Mesodermal cell (in vitro differentiated cells): ENCODE measurements at regions not wholly inside any gene's neighbourhood (a gene's known extent, or its start where the extent isn't known, plus 50 kb on each side); places are given as distances from the start of the nearest gene placed in this dataset.

Experiments used
- H3K27ac ChIP-seq: 2 replicates; pipeline ENCODE4 v1.7.0; 2013; ENCODE audit warnings: mild to moderate bottlenecking, low read depth, low read length, moderate library complexity; ENCODE audit not compliant: severe bottlenecking
- H3K36me3 ChIP-seq: 2 replicates; pipeline ENCODE4 v1.7.1; 2013; ENCODE audit warnings: mild to moderate bottlenecking, low read length, moderate library complexity; ENCODE audit not compliant: control insufficient read depth, insufficient read depth
- H3K4me1 ChIP-seq: one replicate; pipeline ENCODE4 v1.7.1; 2013; ENCODE audit warnings: mild to moderate bottlenecking, low read length; ENCODE audit not compliant: insufficient read depth, control insufficient read depth, poor library complexity, severe bottlenecking
- H3K4me3 ChIP-seq: 2 replicates; pipeline ENCODE4 v1.7.0; 2013; ENCODE audit warnings: low read length, control low read depth, mild to moderate bottlenecking; ENCODE audit not compliant: insufficient read depth, poor library complexity, severe bottlenecking; ENCODE audit errors: extremely low read depth
- H3K9me3 ChIP-seq: 2 replicates; pipeline ENCODE4 v1.7.1; 2013; ENCODE audit warnings: mild to moderate bottlenecking, low read length, moderate library complexity; ENCODE audit not compliant: control insufficient read depth
- WGBS, 2 experiments: methylation state at CpG; one replicate each; pipeline ENCODE4 v1.1.5; 2013; ENCODE audit warnings: missing lambda C conversion rate in 2 of 2; ENCODE audit not compliant: insufficient coverage in 2 of 2; 5-methylcytosine and 5-hydroxymethylcytosine counted together

DNA sequence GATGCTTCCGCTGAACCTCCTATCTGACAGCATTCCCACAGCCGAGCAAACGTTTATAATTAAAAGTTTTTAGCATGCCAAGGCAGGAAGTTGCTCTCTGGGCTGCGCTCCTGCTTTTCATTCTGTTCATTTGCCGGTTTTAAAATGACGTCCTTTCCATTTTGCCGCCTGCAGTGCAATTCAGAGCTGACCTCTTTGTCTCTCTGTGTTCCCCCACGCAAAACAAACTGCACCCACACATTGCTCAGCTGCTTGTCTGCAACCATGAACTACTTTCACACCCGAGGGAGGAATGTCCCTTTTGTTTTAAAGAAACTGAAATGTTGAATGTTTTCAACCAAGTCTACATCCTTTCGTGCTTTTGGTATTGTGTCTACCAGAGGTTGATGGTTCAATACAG, 416.5 kb downstream of the EFNB2 start:
- Histone ChIP-seq H3K36me3 (no peaks in the 10 kb centered on the region), H3K27ac (no peak overlapping the region)
- 59 to 79% methylated on average over 7 of the region's 10 CpGs for WGBS, 2 experiments

DNA sequence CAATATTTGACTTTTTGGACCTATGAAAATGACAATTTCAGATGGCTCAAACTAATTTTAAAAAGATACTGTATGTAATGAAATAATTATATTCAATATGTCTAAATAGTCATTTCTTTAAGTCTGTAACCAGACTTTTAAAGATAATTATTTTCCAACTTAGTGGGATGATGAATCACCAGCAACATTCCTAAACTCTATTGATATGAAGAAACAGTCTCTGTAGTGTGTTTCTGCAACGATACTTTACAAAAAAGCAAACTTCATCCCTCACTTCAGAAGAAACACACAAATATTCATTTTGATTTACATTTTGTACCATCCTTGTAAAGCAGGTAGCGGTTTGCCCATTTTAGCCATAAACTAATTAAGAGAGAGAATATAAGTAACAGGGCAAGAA, 417.4 kb downstream of the EFNB2 start:
- H3K4me1 ChIP-seq, result peaks cover 16% of the 10 kb centered on the region
- WGBS, 2 experiments, result no CpG with 5 or more reads among the region's 2 CpGs
- H3K36me3 ChIP-seq, result no peaks in the 10 kb centered on the region
- H3K27ac ChIP-seq, result no peak overlapping the region
- no peak overlapping the region for H3K4me3 ChIP-seq
- no peaks in the 10 kb centered on the region for H3K9me3 ChIP-seq

More for the DNA sequence above, 416.5 kb downstream of the EFNB2 start:
- H3K4me1 ChIP-seq, result peaks cover 16% of the 10 kb centered on the region
- H3K4me3 ChIP-seq, result no peak overlapping the region
- H3K9me3 ChIP-seq, result no peaks in the 10 kb centered on the region

GRCh38 chr13:106117640-106118039, 417.8 kb downstream of the EFNB2 start:
- H3K4me3 ChIP-seq, result no peak overlapping the region
- H3K27ac ChIP-seq, result no peak overlapping the region
- H3K36me3 ChIP-seq, result no peaks in the 10 kb centered on the region
- WGBS, 2 experiments, result 85 to 100% methylated on average over 2 to 4 of the region's 4 CpGs
- peaks cover 16% of the 10 kb centered on the region for H3K4me1 ChIP-seq
- H3K9me3 ChIP-seq, result no peaks in the 10 kb centered on the region

- Histone ChIP-seq H3K4me3 (no peak overlapping the region), H3K36me3 (no peaks in the 10 kb centered on the region), H3K9me3 (no peaks in the 10 kb centered on the region), H3K4me1 (peaks cover 16% of the 10 kb centered on the region), H3K27ac (no peak overlapping the region)
- no CpG with 5 or more reads among the region's 1 CpG for WGBS, 2 experiments
Observed at GRCh38 chr13:106117035-106117434, 418.4 kb downstream of the EFNB2 start.

DNA sequence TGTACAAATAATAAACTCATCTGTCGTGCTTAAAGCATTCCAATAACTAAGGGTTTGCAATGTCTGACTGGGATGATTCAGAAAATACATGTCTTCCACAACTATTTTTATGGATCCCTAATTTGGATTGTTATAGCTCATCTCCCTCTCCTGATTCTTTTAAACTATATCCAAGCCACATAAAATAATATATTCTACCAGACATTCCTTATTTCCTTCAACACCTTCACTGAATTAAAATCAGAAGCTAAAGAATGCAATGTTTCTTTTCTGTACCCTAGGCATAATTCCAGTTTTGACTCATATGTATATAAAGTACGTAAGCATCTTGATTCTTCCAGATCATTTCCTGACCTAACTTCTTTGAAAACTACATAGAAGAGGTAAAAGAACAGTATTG, 420.4 kb downstream of the EFNB2 start:
- H3K27ac ChIP-seq, result no peak overlapping the region

GRCh38 chr13:106113796-106114195, 421.7 kb downstream of the EFNB2 start:
- Histone ChIP-seq H3K27ac (no peak overlapping the region), H3K4me1 (peaks cover 8% of the 10 kb centered on the region), H3K36me3 (no peaks in the 10 kb centered on the region), H3K9me3 (no peaks in the 10 kb centered on the region), H3K4me3 (no peak overlapping the region)
- WGBS, 2 experiments, result 80 to 100% methylated on average over 1 of the region's 1 CpG

More for the DNA sequence above, 420.4 kb downstream of the EFNB2 start:
- H3K4me1 ChIP-seq, result peaks cover 16% of the 10 kb centered on the region
- no CpG with 5 or more reads among the region's 2 CpGs for WGBS, 2 experiments
- H3K9me3 ChIP-seq, result no peaks in the 10 kb centered on the region
- H3K36me3 ChIP-seq, result no peaks in the 10 kb centered on the region
- H3K4me3 ChIP-seq, result no peak overlapping the region

- Histone ChIP-seq H3K4me1 (peaks cover 4% of the 10 kb centered on the region), H3K36me3 (no peaks in the 10 kb centered on the region), H3K4me3 (no peak overlapping the region), H3K27ac (no peak overlapping the region), H3K9me3 (no peaks in the 10 kb centered on the region)
- WGBS, 2 experiments, result 100% methylated on average over 1 to 2 of the region's 3 CpGs
Observed at GRCh38 chr13:106112191-106112590, 423.3 kb downstream of the EFNB2 start.

- no peaks in the 10 kb centered on the region for H3K4me1 ChIP-seq
- WGBS, 2 experiments, result 94 to 96% methylated on average over 6 to 8 of the region's 8 CpGs
- no peaks in the 10 kb centered on the region for H3K36me3 ChIP-seq
- no peak overlapping the region for H3K4me3 ChIP-seq
- H3K27ac ChIP-seq, result no peak overlapping the region
- H3K9me3 ChIP-seq, result no peaks in the 10 kb centered on the region
Observed at GRCh38 chr13:106110241-106110855, 425.1 kb downstream of the EFNB2 start.

DNA sequence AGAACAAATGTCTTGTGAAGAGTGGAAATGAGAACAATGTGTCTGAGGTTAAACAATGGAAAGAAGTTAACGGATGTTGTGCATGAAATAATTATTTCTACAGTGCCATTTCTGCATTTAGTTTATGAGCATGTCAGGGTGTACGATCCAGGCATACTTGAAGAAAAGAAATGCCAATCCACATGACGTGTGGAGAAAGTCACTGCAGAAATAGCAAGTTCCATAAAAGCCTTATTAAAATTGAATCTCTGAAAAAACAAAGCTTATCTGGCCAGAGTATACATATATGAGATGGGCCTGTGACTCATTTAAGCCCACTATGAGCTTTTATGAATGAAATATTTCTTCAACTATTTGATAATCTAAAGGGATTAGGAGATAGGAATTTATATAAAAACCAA, 426.1 kb downstream of the EFNB2 start:
- no peak overlapping the region for H3K4me3 ChIP-seq
- WGBS, 2 experiments, result 92 to 100% methylated on average over 1 to 3 of the region's 3 CpGs
- H3K9me3 ChIP-seq, result no peaks in the 10 kb centered on the region
- no peaks in the 10 kb centered on the region for H3K36me3 ChIP-seq
- H3K27ac ChIP-seq, result no peak overlapping the region
- no peaks in the 10 kb centered on the region for H3K4me1 ChIP-seq

DNA sequence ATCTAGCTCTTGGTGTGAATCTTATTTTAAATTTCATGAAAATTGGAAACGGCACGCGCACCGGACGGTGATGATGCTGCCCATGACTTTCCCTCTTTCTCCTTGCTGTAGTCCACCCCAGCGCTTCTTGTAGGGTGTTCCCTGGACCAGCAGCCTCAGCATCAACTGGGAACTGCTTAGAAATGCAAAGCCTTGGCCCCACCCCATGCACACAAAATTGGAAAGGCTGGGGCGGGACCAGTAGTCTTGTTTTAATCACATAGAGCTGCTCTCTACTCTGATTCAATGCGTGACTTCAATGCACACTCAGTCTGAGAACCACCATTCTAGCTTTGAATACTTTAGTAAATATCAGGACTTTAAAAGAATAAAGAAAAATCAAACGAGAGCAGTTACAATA, 427.1 kb downstream of the EFNB2 start:
- Histone ChIP-seq H3K27ac (no peak overlapping the region), H3K9me3 (no peaks in the 10 kb centered on the region), H3K4me1 (peaks cover 7% of the 10 kb centered on the region), H3K4me3 (no peak overlapping the region), H3K36me3 (no peaks in the 10 kb centered on the region)
- 96 to 100% methylated on average over 3 to 7 of the region's 9 CpGs for WGBS, 2 experiments

- WGBS, 2 experiments, result 89 to 96% methylated on average over 6 to 7 of the region's 7 CpGs
- no peaks in the 10 kb centered on the region for H3K9me3 ChIP-seq
- H3K4me3 ChIP-seq, result no peak overlapping the region
- peaks cover 13% of the 10 kb centered on the region for H3K4me1 ChIP-seq
- H3K36me3 ChIP-seq, result no peaks in the 10 kb centered on the region
- no peak overlapping the region for H3K27ac ChIP-seq
Observed at GRCh38 chr13:106107061-106107460, 428.4 kb downstream of the EFNB2 start.
